GM21717 (cell line): ENCODE measurements at regions not wholly inside any gene's neighbourhood (a gene's known extent, or its start where the extent isn't known, plus 50 kb on each side); places are given as distances from the start of the nearest gene placed in this dataset.
A peak's percentile ranks its signal among the peaks of the same experiment; 100 is the strongest.
"Not testable (repeated sequence)": the region's sequence is repeated elsewhere in the genome, so short reads cannot be mapped to it uniquely, and the experiment has no call there.

Source experiments
- ATAC-seq: cut with Tn5 transposase; IDR thresholded peaks from one replicate; pipeline ENCODE4 v1.9.1; 2021; ENCODE audit warnings: mild to moderate bottlenecking, moderate library complexity; ENCODE audit not compliant: unreplicated experiment

GRCh38 chr20:22690616-22691179, 106.3 kb upstream of the FOXA2 start:
- no peak for ATAC-seq

DNA sequence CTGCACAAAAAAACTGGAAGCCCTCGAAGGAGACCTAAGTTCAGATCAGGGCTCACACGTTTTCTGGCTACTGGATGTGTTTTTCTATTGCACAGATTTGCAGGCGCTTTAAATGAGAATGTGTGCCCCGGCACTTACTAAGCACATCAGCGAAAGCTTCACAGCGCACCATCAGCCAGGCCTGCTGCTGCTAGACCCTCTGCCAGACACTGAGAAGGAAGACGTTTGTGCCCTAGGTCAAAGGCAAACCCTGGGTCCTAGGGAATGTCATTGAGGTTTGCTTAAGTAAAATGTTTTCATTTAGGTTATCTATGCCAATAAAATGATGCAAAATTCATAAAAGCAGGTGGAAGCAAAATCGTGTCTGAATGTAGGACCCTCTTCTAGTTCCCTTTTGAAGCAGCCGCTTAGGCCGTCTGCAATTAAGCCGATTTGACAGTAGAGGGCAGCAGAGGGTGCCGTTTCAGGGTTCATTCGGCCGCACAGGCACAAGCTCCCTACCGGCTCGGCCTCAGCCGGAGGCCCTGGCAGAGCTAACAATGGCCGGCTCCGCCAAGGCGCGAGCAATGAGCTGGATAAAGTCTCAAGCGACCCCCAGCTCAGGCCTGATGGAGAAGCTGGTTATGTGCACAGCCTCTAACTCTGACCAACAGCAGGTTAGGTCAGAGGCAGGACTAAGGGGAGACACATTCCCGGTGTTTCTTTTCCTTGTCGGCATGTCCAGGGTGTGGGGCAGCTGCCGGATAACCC, 107.2 kb upstream of the FOXA2 start:
- ATAC-seq = peak; percentile 69

DNA sequence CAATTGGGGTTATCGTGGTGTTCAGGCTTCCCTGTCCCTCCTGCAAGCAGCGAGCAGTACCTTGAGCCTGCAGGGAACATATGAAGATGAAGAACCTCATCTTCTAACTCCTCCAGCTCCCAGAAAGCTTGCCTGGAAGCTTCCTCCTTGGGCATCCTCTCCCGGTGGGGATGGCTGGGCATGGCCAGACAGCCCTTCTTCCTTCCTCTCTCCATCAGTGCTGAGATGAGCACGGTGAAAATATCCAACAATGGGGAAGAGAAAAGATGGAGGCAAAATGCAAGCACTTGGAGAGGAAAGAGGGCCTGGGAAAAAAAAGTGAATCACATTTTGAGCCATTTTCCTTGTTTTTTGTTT, 107.7 kb upstream of the FOXA2 start:
- no peak for ATAC-seq

- not testable (repeated sequence) for ATAC-seq
These were observed 108.2 kb upstream of the FOXA2 start for GRCh38 chr20:22692620-22693019.

DNA sequence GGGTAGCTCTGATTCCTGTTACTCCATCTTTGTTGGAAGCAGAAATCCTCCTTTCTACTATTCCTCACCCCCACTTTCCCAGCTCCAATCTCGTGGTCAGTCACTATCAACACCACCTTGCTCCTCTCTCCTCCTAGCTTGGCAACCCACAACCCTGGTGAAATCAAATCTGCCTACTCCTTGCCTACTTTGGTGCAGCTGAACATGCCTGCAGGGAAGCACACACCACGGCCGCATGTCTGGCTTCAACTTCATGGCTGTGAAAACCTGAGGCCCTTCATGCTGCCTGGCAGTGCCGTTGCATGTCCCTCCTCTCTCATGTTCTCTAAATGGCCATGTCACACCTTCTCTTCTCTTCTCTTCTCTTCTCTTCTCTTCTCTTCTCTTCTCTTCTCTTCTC, 112.4 kb upstream of the FOXA2 start:
- ATAC-seq = no peak

- ATAC-seq = no peak
These were observed 114.0 kb upstream of the FOXA2 start for GRCh38 chr20:22698259-22698842.

- ATAC-seq = no peak
These were observed 115.0 kb upstream of the FOXA2 start for GRCh38 chr20:22699396-22699795.

DNA sequence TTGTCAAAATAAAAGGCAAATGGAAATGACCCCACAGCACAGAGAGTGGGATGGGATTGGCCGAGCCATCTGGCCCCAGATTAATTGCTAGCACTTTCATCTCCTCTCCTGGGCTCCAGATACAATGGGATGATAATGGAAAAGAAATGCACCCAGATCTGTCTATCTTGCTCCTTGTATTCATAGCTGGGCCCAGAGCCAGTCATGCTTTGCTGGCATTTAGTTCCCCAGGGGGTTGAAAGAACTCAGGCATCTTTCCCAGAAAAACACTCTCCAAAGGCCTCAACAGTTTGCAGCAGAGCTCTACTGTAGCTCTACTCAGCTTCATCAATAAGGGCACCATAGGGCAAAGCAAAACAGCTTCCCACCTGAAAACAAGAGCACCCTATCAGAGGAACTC, 116.0 kb upstream of the FOXA2 start:
- ATAC-seq = no peak

DNA sequence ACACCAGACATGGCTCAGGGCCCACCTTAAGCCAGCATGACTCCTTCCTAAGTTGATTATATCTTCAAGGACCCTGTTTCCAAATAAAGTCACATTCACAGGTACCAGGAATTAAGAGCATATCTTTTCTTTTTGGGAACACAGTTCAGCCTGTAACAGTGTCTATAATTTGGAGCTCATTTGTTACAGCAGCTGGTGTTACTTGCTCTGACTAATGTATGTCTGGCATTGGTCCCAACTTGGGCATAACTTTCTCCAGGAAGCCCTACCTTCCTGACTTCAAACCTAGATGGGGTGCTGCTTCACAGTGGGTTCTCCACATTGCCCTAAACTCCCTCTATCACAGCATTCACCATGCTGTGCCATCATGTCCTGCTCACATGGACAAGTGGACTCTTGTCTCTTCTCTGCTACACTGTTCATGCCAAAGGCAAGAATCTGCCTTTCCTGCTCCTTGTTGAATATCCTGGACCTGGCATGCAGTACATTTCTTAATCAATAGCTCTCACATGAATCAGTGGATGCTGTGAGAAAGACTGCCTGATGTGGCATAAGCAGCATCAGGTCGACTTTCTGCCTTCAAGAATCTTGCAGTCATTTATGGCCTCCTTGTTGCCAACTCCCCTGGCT, 117.4 kb upstream of the FOXA2 start:
- ATAC-seq = no peak

DNA sequence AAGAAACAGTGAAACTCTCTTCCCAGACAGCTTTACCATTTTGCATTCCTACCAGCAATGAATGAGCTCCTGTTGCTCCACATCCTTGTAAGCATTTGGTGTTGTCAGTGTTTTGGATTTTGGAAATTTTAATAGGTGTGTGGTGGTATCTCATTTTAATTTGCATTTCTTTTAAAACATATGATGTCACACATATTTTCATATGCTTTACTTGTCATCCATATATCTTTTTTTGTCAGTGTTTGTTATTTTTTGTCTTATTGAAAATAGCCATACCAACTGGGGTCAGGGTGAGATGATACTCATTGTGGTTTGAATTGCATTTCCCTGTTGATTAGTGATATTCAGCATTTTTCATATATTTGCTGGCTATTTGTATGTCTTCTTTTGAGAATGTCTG, 119.5 kb upstream of the FOXA2 start:
- ATAC-seq = no peak

DNA sequence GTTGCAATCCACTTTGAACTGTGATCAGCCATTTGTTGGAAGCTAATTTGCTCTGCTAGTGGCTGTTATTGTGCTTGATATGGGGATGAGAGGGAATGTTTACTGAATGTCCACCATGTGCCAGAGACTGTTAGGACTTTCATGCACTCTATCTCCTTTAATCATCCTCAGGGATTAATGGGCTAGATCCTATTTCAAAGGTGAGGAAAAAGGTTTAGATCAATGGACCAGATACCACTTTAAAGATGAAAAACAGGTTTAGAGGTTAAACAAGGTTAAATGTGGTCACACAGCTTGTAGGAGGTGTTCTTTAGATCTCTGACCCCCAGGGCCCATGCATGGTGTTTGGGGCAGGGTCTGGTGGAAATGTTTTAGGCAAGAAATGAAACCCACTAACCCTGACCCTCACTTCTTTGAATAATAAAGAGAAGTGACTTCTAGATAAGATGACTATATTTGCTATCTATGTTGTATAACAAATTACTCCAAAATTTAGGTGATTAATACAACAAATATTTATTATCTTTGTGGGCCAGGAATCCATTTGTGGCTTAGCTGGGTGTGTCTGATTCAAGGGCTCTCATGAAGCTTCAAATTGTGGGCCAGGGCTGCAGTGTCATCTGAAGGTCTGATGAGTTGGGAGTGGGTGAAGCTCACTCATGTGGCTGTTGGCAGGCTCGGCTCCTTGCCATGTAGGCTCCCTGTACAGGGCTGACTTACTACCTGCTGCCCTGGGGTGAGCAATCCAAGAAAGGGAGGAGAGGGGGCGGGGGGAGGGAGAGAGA, 127.8 kb upstream of the FOXA2 start:
- no peak for ATAC-seq

GRCh38 chr20:22716821-22717351, 132.5 kb upstream of the FOXA2 start:
- ATAC-seq = no peak

GRCh38 chr20:22717466-22717865, 133.1 kb upstream of the FOXA2 start:
- ATAC-seq = no peak

- no peak for ATAC-seq
These were observed 134.8 kb upstream of the FOXA2 start for GRCh38 chr20:22719167-22719591.

DNA sequence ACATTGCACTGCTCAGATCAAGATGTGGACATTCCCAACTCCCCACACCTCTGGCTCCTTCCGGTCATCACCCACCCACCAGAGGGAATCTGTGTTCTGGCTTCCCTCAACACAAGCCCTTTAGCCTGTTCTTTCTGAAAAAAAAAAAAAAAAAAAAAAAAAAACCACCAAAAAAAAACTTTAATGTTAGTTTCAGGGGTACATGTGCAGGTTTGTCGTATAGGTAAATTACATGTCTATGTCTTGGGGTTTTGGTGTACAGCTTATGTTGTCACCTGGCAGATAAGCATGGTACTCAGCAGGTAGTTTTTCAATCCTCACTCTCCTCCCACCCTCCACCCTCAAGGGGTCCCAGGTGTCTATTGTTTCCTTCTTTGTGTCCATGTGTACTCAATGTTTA, 135.8 kb upstream of the FOXA2 start:
- no peak for ATAC-seq

DNA sequence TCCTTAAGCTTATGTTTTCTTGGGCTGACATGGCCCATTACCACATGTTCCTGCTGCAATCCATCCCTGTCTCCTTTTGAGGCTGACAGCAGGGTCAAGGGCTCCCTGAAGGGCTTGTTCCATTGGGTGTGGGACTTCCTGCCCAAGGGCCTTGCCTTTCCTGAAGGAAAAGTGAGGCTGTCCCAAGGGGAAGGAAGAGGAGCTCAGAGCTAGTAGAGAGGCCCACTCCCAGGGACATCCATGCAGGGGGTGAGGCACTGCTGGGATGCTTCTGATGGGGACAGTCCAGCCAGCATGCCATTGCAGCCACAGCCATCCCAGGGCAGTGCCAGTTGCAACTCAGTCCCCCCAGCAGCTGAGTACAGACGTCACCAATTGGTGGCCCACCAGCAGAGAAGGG, 138.4 kb upstream of the FOXA2 start:
- ATAC-seq = no peak

GRCh38 chr20:22723659-22724058, 139.3 kb upstream of the FOXA2 start:
- ATAC-seq = no peak

- ATAC-seq = no peak
These were observed 143.9 kb upstream of the FOXA2 start for GRCh38 chr20:22728146-22728745.

- ATAC-seq = no peak
These were observed 144.8 kb upstream of the FOXA2 start for GRCh38 chr20:22729180-22729579.

DNA sequence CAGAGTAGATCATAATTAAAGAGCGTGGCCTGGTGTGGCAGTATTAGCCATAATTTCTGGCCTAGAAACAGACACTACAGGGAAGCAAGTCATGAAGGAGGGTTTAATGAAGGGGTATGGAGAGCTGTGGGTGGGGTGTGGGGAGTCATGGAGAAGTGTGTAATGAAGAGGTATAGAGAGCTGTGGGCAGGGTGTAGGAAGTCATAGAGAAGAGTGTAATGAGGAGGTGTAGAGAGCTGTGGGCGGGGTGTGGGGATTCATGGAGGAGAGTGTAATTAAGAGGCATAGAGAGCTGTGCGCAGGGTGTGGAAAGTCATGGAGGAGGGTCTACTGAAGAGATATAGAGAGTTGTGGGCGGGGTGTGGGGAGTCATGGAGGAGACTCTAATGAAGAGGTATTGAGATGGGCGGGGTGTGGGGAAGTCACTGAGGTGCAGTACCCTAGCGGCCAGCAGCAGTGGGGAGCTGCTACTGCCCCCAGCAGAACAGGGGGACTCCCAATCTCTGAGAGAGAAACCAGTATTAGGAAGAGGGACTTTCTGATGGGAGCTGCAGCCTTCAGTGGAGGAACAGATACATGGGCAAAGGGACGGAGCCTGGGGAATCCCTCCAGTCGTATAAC, 145.4 kb upstream of the FOXA2 start:
- peak; percentile 43 for ATAC-seq
